ENCODE measurements at regions not wholly inside any gene's neighbourhood (a gene's known extent, or its start where the extent isn't known, plus 50 kb on each side); places are given as distances from the start of the nearest gene placed in this dataset.

GRCh38 chr3:72219752-72220151 lies 434.8 kb upstream of the PROK2 start:
- TF ChIP-seq SMC3 (IDR thresholded peaks at IDR 0.05; ENCODE audit: low read depth, low read length) (no peak), RFX5 (IDR thresholded peaks at IDR 0.05; ENCODE audit: low read depth, low read length) (no peak), MAFK (IDR thresholded peaks at IDR 0.05; ENCODE audit: low read depth, low read length) (no peak), CTCF (conservative IDR thresholded peaks at IDR 0.05; ENCODE audit: low read depth, low read length) (no peak), RAD21 (IDR thresholded peaks at IDR 0.05; ENCODE audit: low read length) (no peak), MXI1 (IDR thresholded peaks at IDR 0.05; ENCODE audit: borderline replicate concordance, low read depth, low read length) (no peak), BHLHE40 (IDR thresholded peaks at IDR 0.05; ENCODE audit: low read depth, low read length) (no peak), ELK1 (IDR thresholded peaks at IDR 0.05; ENCODE audit: borderline replicate concordance, low read depth, low read length) (no peak), CHD1 (IDR thresholded peaks at IDR 0.05; ENCODE audit: low read depth, low read length) (no peak)
- H3K23ac ChIP-seq (ENCODE audit: low read depth, low read length) = no peak overlapping the region
- no peaks in the 10 kb centered on the region for H3K9me3 ChIP-seq (ENCODE audit: control insufficient read depth, insufficient read depth, low read length)
- H3K56ac ChIP-seq (ENCODE audit: extremely low read depth, insufficient read depth, low read length) = no peak overlapping the region
- H3K27ac ChIP-seq (ENCODE audit: insufficient read depth, low read length) = no peak overlapping the region
- ChIA-PET POLR2A (ENCODE audit: unreplicated experiment) (no interaction called here), CTCF (no interaction called here)
- H2BK5ac ChIP-seq (ENCODE audit: low read depth, low read length, poor library complexity, severe bottlenecking) = no peak overlapping the region
- no peak overlapping the region for H3K4ac ChIP-seq (ENCODE audit: low read depth, low read length)
- BruUV-seq (replicated peaks) = no TSS peak
- no peak overlapping the region for H3K4me2 ChIP-seq (ENCODE audit: low read depth, low read length)
- H2AK9ac ChIP-seq (replicated peaks; ENCODE audit: low read depth, low read length, poor library complexity) = no peak overlapping the region
- no peak overlapping the region for H4K5ac ChIP-seq (ENCODE audit: low read depth, low read length)
- no peak overlapping the region for H3K18ac ChIP-seq (ENCODE audit: low read depth, low read length)
- in situ Hi-C loops (cut with MboI; ENCODE audit: low sequenced_read_pairs) = no loop called here
- H3K14ac ChIP-seq (replicated peaks; ENCODE audit: low read depth, low read length) = no peak overlapping the region
- no peak overlapping the region for H4K91ac ChIP-seq (ENCODE audit: insufficient read depth, low read depth, low read length)
- no peaks in the 10 kb centered on the region; the same call in 1 of the 2 replicates for H3K4me1 ChIP-seq (ENCODE audit: control insufficient read depth, insufficient read depth, low read length)
- no peak for DNase-seq
- H2BK120ac ChIP-seq (ENCODE audit: low read depth, low read length) = no peak overlapping the region
- no peaks in the 10 kb centered on the region for H4K20me1 ChIP-seq (ENCODE audit: insufficient read depth, low read length)
- H3K36me3 ChIP-seq (ENCODE audit: control insufficient read depth, insufficient read depth, low read length) = no peaks in the 10 kb centered on the region
- no peak overlapping the region for H2BK20ac ChIP-seq (ENCODE audit: low read depth, low read length)
- peaks cover 7% of the 10 kb centered on the region for H3K27me3 ChIP-seq (ENCODE audit: control insufficient read depth, insufficient read depth, low read length)
- no peaks in the 10 kb centered on the region for H3K79me1 ChIP-seq (ENCODE audit: low read depth in 1 of 2, low read length in 2 of 2)
- no peak overlapping the region for H3K9ac ChIP-seq (ENCODE audit: low read depth, low read length)
- no peaks in the 10 kb centered on the region for H3K9me1 ChIP-seq (ENCODE audit: insufficient read depth, low read length)
- WGBS, 2 experiments (ENCODE audit: extremely low coverage in 2 of 2, insufficient read length in 1 of 2) = no CpG with 5 or more reads among the region's 3 CpGs
- no peak overlapping the region for H4K8ac ChIP-seq (ENCODE audit: low read depth in 2 of 2, low read length in 2 of 2)
- no peak overlapping the region for H2AK5ac ChIP-seq (ENCODE audit: low read depth, low read length)
- dilution Hi-C loops (cut with HindIII; ENCODE audit: low sequenced_read_pairs, unreplicated experiment) = no loop called here
- H2BK15ac ChIP-seq (ENCODE audit: low read depth, low read length) = no peak overlapping the region
- H3K4me3 ChIP-seq (ENCODE audit: insufficient read depth, low read depth, low read length) = no peak overlapping the region
- intact Hi-C loops (cut with micrococcal nuclease) = no loop called here
- no peak for ATAC-seq (ENCODE audit: low read depth)
- no peak overlapping the region for H2AFZ ChIP-seq (replicated peaks; ENCODE audit: low read length, poor library complexity)

All from IMR-90 (cell line).